ENCODE measurements at regions not wholly inside any gene's neighbourhood (a gene's known extent, or its start where the extent isn't known, plus 50 kb on each side); places are given as distances from the start of the nearest gene placed in this dataset.

- no TSS peak for BruUV-seq (replicated peaks)
- H3K9me3 ChIP-seq (ENCODE audit: control insufficient read depth, insufficient read depth, low read depth, low read length), result no peaks in the 10 kb centered on the region
- CTCF ChIA-PET, result no interaction called here
- in situ Hi-C loops (cut with HindIII; ENCODE audit: low pct_unique_long_range_greater_than_20kb, low sequenced_read_pairs), result no loop called here
- H3K27me3 ChIP-seq (ENCODE audit: control insufficient read depth, insufficient read depth, low read length), result peaks cover 17% of the 10 kb centered on the region
- POLR2A ChIA-PET, result no interaction called here
- no peak overlapping the region for H3K4me3 ChIP-seq (ENCODE audit: low read depth in 2 of 2, low read length in 2 of 2)
- no peak overlapping the region for H3K27ac ChIP-seq (ENCODE audit: low read length)
- ATAC-seq (no peak), DNase-seq (ENCODE audit: low read depth, low spot score) (no peak)
- H3K36me3 ChIP-seq (ENCODE audit: control insufficient read depth, insufficient read depth, low read length), result no peaks in the 10 kb centered on the region
- intact Hi-C loops (cut with micrococcal nuclease; ENCODE audit: unreplicated experiment), result no loop called here
- H3K4me1 ChIP-seq (ENCODE audit: control insufficient read depth, insufficient read depth, low read length), result no peaks in the 10 kb centered on the region
- TF ChIP-seq, protein P1, sequence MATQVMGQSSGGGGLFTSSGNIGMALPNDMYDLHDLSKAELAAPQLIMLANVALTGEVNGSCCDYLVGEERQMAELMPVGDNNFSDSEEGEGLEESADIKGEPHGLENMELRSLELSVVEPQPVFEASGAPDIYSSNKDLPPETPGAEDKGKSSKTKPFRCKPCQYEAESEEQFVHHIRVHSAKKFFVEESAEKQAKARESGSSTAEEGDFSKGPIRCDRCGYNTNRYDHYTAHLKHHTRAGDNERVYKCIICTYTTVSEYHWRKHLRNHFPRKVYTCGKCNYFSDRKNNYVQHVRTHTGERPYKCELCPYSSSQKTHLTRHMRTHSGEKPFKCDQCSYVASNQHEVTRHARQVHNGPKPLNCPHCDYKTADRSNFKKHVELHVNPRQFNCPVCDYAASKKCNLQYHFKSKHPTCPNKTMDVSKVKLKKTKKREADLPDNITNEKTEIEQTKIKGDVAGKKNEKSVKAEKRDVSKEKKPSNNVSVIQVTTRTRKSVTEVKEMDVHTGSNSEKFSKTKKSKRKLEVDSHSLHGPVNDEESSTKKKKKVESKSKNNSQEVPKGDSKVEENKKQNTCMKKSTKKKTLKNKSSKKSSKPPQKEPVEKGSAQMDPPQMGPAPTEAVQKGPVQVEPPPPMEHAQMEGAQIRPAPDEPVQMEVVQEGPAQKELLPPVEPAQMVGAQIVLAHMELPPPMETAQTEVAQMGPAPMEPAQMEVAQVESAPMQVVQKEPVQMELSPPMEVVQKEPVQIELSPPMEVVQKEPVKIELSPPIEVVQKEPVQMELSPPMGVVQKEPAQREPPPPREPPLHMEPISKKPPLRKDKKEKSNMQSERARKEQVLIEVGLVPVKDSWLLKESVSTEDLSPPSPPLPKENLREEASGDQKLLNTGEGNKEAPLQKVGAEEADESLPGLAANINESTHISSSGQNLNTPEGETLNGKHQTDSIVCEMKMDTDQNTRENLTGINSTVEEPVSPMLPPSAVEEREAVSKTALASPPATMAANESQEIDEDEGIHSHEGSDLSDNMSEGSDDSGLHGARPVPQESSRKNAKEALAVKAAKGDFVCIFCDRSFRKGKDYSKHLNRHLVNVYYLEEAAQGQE (IDR thresholded peaks at IDR 0.05; ENCODE audit: insufficient read depth in 1 of 2, low read depth in 2 of 2, low read length in 1 of 2), result no peak
- no peak for TF ChIP-seq SIN3A (IDR thresholded peaks at IDR 0.05; ENCODE audit: borderline replicate concordance, insufficient read depth, low read depth, low read length)
- no peak for TF ChIP-seq TCF7L2 (IDR thresholded peaks at IDR 0.05; ENCODE audit: low read depth, low read length)
- TF ChIP-seq POLR2AphosphoS5 (IDR thresholded peaks at IDR 0.05; ENCODE audit: low read depth, low read length), result no peak
- TF ChIP-seq, protein P2, sequence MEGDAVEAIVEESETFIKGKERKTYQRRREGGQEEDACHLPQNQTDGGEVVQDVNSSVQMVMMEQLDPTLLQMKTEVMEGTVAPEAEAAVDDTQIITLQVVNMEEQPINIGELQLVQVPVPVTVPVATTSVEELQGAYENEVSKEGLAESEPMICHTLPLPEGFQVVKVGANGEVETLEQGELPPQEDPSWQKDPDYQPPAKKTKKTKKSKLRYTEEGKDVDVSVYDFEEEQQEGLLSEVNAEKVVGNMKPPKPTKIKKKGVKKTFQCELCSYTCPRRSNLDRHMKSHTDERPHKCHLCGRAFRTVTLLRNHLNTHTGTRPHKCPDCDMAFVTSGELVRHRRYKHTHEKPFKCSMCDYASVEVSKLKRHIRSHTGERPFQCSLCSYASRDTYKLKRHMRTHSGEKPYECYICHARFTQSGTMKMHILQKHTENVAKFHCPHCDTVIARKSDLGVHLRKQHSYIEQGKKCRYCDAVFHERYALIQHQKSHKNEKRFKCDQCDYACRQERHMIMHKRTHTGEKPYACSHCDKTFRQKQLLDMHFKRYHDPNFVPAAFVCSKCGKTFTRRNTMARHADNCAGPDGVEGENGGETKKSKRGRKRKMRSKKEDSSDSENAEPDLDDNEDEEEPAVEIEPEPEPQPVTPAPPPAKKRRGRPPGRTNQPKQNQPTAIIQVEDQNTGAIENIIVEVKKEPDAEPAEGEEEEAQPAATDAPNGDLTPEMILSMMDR (IDR thresholded peaks at IDR 0.05), result no peak
Observed at GRCh38 chr19:29326351-29326750, 113.4 kb upstream of the UQCRFS1 start.

GRCh38 chr19:29326849-29327840, 114.2 kb upstream of the UQCRFS1 start:
- intact Hi-C loops (cut with micrococcal nuclease; ENCODE audit: unreplicated experiment), result no loop called here
- Histone ChIP-seq H3K4me1 (ENCODE audit: control insufficient read depth, insufficient read depth, low read length) (no peaks in the 10 kb centered on the region), H3K4me3 (ENCODE audit: low read depth in 2 of 2, low read length in 2 of 2) (no peak overlapping the region), H3K27ac (ENCODE audit: low read length) (no peak overlapping the region), H3K9me3 (ENCODE audit: control insufficient read depth, insufficient read depth, low read depth, low read length) (no peaks in the 10 kb centered on the region), H3K27me3 (ENCODE audit: control insufficient read depth, insufficient read depth, low read length) (peaks cover 12% of the 10 kb centered on the region), H3K36me3 (ENCODE audit: control insufficient read depth, insufficient read depth, low read length) (no peaks in the 10 kb centered on the region)
- CTCF ChIA-PET, result no interaction called here
- DNase-seq (ENCODE audit: low read depth, low spot score), result no peak
- TF ChIP-seq POLR2AphosphoS5 (IDR thresholded peaks at IDR 0.05; ENCODE audit: low read depth, low read length) (no peak), SIN3A (IDR thresholded peaks at IDR 0.05; ENCODE audit: borderline replicate concordance, insufficient read depth, low read depth, low read length) (no peak), TCF7L2 (IDR thresholded peaks at IDR 0.05; ENCODE audit: low read depth, low read length) (no peak)
- TF ChIP-seq, protein P1 (IDR thresholded peaks at IDR 0.05; ENCODE audit: insufficient read depth in 1 of 2, low read depth in 2 of 2, low read length in 1 of 2), result no peak
- no TSS peak for BruUV-seq (replicated peaks)
- POLR2A ChIA-PET, result no interaction called here
- in situ Hi-C loops (cut with HindIII; ENCODE audit: low pct_unique_long_range_greater_than_20kb, low sequenced_read_pairs), result no loop called here
- ATAC-seq, result no peak
